ENCODE measurements at regions not wholly inside any gene's neighbourhood (a gene's known extent, or its start where the extent isn't known, plus 50 kb on each side); places are given as distances from the start of the nearest gene placed in this dataset.

DNA sequence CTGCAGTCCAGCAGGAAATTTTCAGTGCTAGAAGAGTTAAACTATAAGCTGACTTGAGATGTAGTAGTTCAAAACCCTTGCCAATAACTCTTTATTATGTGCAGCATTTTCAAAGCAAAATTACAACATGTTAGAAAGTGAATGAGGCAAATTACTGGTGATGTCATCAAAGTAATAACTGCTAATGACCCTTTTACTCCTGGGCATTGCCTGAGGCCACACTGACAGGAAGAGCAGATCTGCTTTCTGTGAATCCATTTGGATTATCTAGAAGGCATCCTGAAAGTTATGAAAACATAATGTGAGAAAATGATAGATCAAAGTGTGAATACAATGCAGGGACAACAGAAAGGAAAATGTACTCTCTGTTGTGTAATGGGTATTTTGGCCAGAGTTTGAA, 139.6 kb upstream of the TRIB2 start:
- TF ChIP-seq CTCF (conservative IDR thresholded peaks at IDR 0.05; ENCODE audit: low read length), result no peak
- no peak overlapping the region for H3K4me3 ChIP-seq (ENCODE audit: low read length)
- DNase-seq (ENCODE audit: low read depth), result no peak

- TF ChIP-seq CTCF (conservative IDR thresholded peaks at IDR 0.05; ENCODE audit: low read length), result no peak
- DNase-seq (ENCODE audit: low read depth), result no peak
- no peak overlapping the region for H3K4me3 ChIP-seq (ENCODE audit: low read length)
These were observed 139.0 kb upstream of the TRIB2 start for GRCh38 chr2:12577567-12578253.

DNA sequence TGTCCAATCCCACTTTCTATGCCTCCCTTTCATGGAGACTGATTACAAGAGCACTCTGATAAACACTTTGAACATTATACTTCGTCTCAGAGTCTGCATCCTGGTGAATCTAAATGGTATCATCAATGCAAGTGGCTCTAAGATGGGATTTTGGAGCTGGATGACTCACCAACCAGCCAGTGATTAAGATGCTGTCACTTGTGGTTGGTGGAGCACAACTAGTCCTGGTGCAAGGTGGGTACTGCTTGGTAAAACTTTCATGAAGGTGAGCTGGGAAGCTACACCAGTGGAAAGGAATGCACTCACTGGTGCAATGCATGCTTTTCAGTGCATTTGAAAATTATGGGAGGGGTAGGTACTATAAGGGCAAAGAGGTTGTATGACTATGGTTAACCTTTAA, 137.7 kb upstream of the TRIB2 start:
- DNase-seq (ENCODE audit: low read depth), result no peak
- no peak for TF ChIP-seq CTCF (conservative IDR thresholded peaks at IDR 0.05; ENCODE audit: low read length)
- no peak overlapping the region for H3K4me3 ChIP-seq (ENCODE audit: low read length)

GRCh38 chr2:12584338-12584737, 132.4 kb upstream of the TRIB2 start:
- TF ChIP-seq CTCF (conservative IDR thresholded peaks at IDR 0.05; ENCODE audit: low read length), result no peak
- no peak overlapping the region for H3K4me3 ChIP-seq (ENCODE audit: low read length)
- DNase-seq (ENCODE audit: low read depth), result no peak

DNA sequence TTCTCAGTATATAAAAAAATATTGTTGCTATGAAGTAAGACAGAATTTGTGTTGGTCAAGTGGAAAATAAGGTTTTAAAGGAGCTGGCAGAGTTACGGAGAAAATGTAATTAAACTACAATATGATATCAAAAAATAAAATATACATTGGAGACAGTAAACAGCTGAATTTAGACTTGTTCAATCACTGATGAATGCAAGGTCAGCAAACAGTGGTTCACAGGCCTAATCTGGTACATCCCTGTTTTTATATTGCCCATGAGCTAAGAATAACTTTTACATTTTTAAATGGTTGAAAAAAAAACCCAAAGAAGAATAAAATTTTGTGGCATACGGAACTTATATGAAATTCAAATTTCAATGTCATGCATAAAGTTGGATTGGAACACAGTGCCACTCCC, 131.0 kb upstream of the TRIB2 start:
- DNase-seq (ENCODE audit: low read depth), result no peak
- no peak overlapping the region for H3K4me3 ChIP-seq (ENCODE audit: low read length)
- TF ChIP-seq CTCF (conservative IDR thresholded peaks at IDR 0.05; ENCODE audit: low read length), result no peak

DNA sequence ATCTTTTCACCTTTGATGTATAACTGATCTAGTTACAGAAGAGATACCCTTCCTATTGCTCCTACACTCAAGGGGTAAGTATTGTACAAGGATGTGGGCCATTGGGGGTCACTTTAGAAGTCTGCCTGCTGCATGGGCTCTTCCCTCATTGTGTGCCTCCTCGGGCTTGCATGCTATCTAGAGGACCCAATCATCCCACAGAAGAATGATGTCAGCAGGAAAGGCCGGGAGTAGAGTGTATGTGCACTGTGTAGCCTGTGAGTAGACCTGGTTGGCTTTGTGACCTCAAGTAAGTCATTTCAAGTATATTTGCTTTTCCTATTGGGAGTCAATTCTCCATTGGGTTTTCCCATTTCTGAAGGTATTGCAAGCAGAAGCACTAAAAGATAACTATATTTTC, 129.5 kb upstream of the TRIB2 start:
- H3K4me3 ChIP-seq (ENCODE audit: low read length), result no peak overlapping the region
- no peak for TF ChIP-seq CTCF (conservative IDR thresholded peaks at IDR 0.05; ENCODE audit: low read length)
- no peak for DNase-seq (ENCODE audit: low read depth)

DNA sequence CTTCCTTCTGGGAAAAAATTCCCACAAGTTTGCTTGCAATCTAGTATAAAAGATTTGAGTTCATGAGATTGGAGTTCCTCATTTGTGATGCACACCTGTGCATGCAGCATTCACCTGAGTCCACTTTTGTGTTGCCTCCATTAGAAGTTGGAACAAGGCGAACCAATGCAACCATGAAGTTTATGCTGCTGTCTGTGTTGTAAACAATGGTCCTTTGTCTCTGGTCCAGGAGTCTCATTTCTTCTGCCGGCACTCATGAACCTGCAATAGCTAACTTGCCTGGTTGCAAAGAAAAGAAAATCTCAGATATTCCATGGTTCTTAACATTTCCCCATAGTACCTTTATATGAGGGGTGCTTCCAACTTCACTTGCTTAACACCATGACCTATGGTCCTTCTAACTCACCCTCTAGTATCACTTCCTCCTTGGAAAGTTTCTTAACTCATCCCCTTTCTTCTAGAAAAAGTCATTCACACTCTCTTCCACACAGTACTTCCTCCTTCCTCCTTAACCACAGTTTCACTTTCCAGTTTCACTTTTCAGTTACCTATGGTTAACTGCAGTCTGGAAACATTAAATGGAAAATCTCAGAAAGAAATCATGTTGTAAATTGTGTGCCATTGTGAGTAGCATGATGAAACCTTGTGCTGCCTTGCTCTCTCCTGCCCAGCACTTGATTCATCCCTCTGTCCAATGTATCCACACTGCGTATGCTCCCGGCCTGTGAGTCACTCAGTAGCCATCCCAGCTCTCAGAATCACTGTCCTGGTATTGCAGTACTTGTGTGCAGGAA, 128.8 kb upstream of the TRIB2 start:
- DNase-seq (ENCODE audit: low read depth), result peak; percentile 94
- no peak for TF ChIP-seq CTCF (conservative IDR thresholded peaks at IDR 0.05; ENCODE audit: low read length)
- peak overlapping the region; percentile 10; the same call in 1 of the 2 replicates for H3K4me3 ChIP-seq (ENCODE audit: low read length)

Data from AG10803 (cell line).